K562 (cell line): ENCODE measurements at regions not wholly inside any gene's neighbourhood (a gene's known extent, or its start where the extent isn't known, plus 50 kb on each side); places are given as distances from the start of the nearest gene placed in this dataset.

Experiments used
- ATAC-seq: fragments of 200-7000 bp; cut with Tn5 transposase; 3 replicates; pipeline ENCODE4 v1.9.1; 2020; ENCODE audit warnings: moderate library complexity
- BruUV-seq: library from RNA; stranded (reverse); fragments of 400-500 nt; replicated peaks from 2 replicates; lab custom pipeline; 2021; lab: Mats Ljungman, UMichigan
- CTCF ChIA-PET: fragments of 300-600 bp; formaldehyde crosslinking; extraction: SDS; loops from one replicate; lab custom pipeline; 2021; ENCODE audit warnings: low intra/inter-chr PET ratio; lab: Yijun Ruan, JAX
- POLR2A ChIA-PET: fragments of 300-600, 350-650 bp; sonication (Branson Sonifier 250); formaldehyde crosslinking; extraction: SDS; loops from one replicate; lab custom pipeline; 2021; ENCODE audit warnings: antibody characterized with exemption, inconsistent platforms; lab: Yijun Ruan, JAX
- DNase-seq, 4 experiments: peaks; one replicate each; pipeline versions ENCODE4 v3.0.0 to v3.0.0-alpha.2; 2011 to 2018; ENCODE audit warnings: low spot score in 3 of 4, mixed read lengths in 3 of 4; ENCODE audit errors: extremely low read depth in 1 of 4
- FAIRE-seq: peaks from 2 replicates; lab custom pipeline; 2011; peaks lifted over from hg19 to GRCh38; lab: Jason Lieb, UNC
- H2AFZ ChIP-seq: 2 replicates; pipeline ENCODE4 v1.6.0; 2011; ENCODE audit warnings: low read depth, low read length, control low read depth, inconsistent platforms
- H3K27ac ChIP-seq: fragments of 200-600 bp; 3 replicates; pipeline ENCODE4 v1.8.0; 2011; ENCODE audit warnings: low read depth, mild to moderate bottlenecking, control low read depth, inconsistent platforms, low read length, moderate library complexity, mixed read lengths; ENCODE audit errors: extremely low read depth
- H3K27me3 ChIP-seq, 2 experiments: fragments of 300-600 bp in 1 of 2; 2 replicates in 1 of 2; 3 replicates in 1 of 2; pipeline versions ENCODE4 v1.6.0 to v1.8.0; 2011; ENCODE audit warnings: inconsistent platforms in 2 of 2, low read length in 2 of 2, mild to moderate bottlenecking in 1 of 2, mixed read lengths in 1 of 2, moderate library complexity in 1 of 2; ENCODE audit not compliant: control insufficient read depth in 2 of 2, insufficient read depth in 2 of 2
- H3K36me3 ChIP-seq: fragments of 300-600 bp; 3 replicates; pipeline ENCODE4 v1.8.0; 2011; ENCODE audit warnings: mild to moderate bottlenecking, low read length, inconsistent platforms; ENCODE audit not compliant: control insufficient read depth, insufficient read depth
- H3K4me1 ChIP-seq, 2 experiments: fragments of 200-600 bp in 1 of 2; replicated peaks in 1 of 2; 2 replicates in 1 of 2; 3 replicates in 1 of 2; pipeline versions ENCODE4 v1.5.1 to v1.8.0; 2011; ENCODE audit warnings: inconsistent platforms in 2 of 2, low read length in 2 of 2, mild to moderate bottlenecking in 1 of 2, mixed read lengths in 1 of 2, moderate library complexity in 1 of 2; ENCODE audit not compliant: control insufficient read depth in 2 of 2, insufficient read depth in 2 of 2
- H3K4me2 ChIP-seq: 2 replicates; pipeline ENCODE4 v1.6.1; 2011; ENCODE audit warnings: low read length, control low read depth, inconsistent platforms, mixed read lengths; ENCODE audit not compliant: insufficient read depth
- H3K4me3 ChIP-seq: fragments of 200-600 bp; sonication (generic), shearing (Covaris generic); 2 replicates; pipeline ENCODE4 v1.5.1; 2016; ENCODE audit warnings: control low read depth, inconsistent platforms
- H3K79me2 ChIP-seq: fragments of 200-600 bp; 3 replicates; pipeline ENCODE4 v1.8.0; 2011; ENCODE audit warnings: low read length, inconsistent platforms; ENCODE audit not compliant: control insufficient read depth, insufficient read depth
- H3K9ac ChIP-seq, 2 experiments: 2 replicates each; pipeline versions ENCODE4 v1.6.0 to v1.6.1; 2011; ENCODE audit warnings: low read depth in 2 of 2, low read length in 2 of 2, control low read depth in 1 of 2, inconsistent platforms in 1 of 2, mild to moderate bottlenecking in 1 of 2, mixed read lengths in 1 of 2; ENCODE audit not compliant: insufficient read depth in 1 of 2
- H3K9me1 ChIP-seq: one replicate; pipeline ENCODE4 v1.6.0; 2011; ENCODE audit warnings: inconsistent platforms, mild to moderate bottlenecking, low read length, moderate library complexity; ENCODE audit not compliant: control insufficient read depth, insufficient read depth
- H3K9me3 ChIP-seq: replicated peaks from 2 replicates; pipeline ENCODE4 v1.5.1; 2011; ENCODE audit warnings: low read depth, low read length, inconsistent platforms; ENCODE audit not compliant: control insufficient read depth, insufficient read depth
- H4K20me1 ChIP-seq: replicated peaks from 2 replicates; pipeline ENCODE4 v1.6.1; 2011; ENCODE audit warnings: low read length, inconsistent platforms, mixed read lengths; ENCODE audit not compliant: control insufficient read depth, insufficient read depth
- ESRRB ChIP-seq: fragments of 250-450 bp; sonication (Bioruptor Pico); IDR thresholded peaks from 2 replicates; pipeline ENCODE4 v1.5.0; 2020; ENCODE audit warnings: mild to moderate bottlenecking, moderate library complexity, borderline replicate concordance
- HMBOX1 ChIP-seq: sonication (generic); IDR thresholded peaks from 2 replicates; pipeline ENCODE4 v1.6.1; 2016
- MNT ChIP-seq, 2 experiments: fragments of 450-650 bp; conservative IDR thresholded peaks; 2 replicates each; pipeline ENCODE4 v1.6.1; 2017; ENCODE audit warnings: mild to moderate bottlenecking in 2 of 2, moderate library complexity in 2 of 2
- SUPT5H ChIP-seq: fragments of 450-650 bp; IDR thresholded peaks from 2 replicates; pipeline ENCODE4 v1.6.1; 2016
- ZNF224 ChIP-seq: sonication (generic); formaldehyde crosslinking; IDR thresholded peaks from 2 replicates; pipeline ENCODE4 v1.8.0; 2022; ENCODE audit warnings: mild to moderate bottlenecking, missing genetic modification reagents
- in situ Hi-C: fragments of 300-500 bp; cut with MboI; formaldehyde crosslinking; loops from 4 replicates; pipeline ENCODE4 v1.15.0; 2018; ENCODE audit warnings: inconsistent platforms, mixed read lengths
- intact Hi-C: fragments of 100-400 bp; cut with micrococcal nuclease; formaldehyde crosslinking; loops from 2 replicates; pipeline ENCODE4 v1.14.2; 2022

- in situ Hi-C loops: no loop called here
- Histone ChIP-seq H2AFZ (no peak overlapping the region), H3K4me1 (no peaks in the 10 kb centered on the region), H3K36me3 (no peaks in the 10 kb centered on the region), H3K4me2 (no peak overlapping the region), H3K27ac (no peak overlapping the region), H3K9me1 (no peaks in the 10 kb centered on the region), H3K79me2 (no peaks in the 10 kb centered on the region), H3K4me3 (no peak overlapping the region), H3K27me3 (no peaks in the 10 kb centered on the region), H3K9me3 (peaks cover 1% of the 10 kb centered on the region; the same call in 1 of the 2 replicates), H3K9ac (no peak overlapping the region), H4K20me1 (no peaks in the 10 kb centered on the region)
- intact Hi-C loops: no loop called here
- TF ChIP-seq ESRRB (CRISPR knock-in tag) (no peak), HMBOX1 (no peak), MNT (conservative IDR thresholded peaks at IDR 0.05) (no peak), ZNF224 (CRISPR knock-in tag) (no peak), SUPT5H (no peak)
- ChIA-PET CTCF (no interaction called here), POLR2A (no interaction called here)
- ATAC-seq (no peak), FAIRE-seq (no peak), DNase-seq (no peak)
- BruUV-seq: no TSS peak
These were observed 112.3 kb downstream of the CBLN4 start for GRCh38 chr20:55893031-55893430.
